GM12874 (cell line): ENCODE measurements at regions not wholly inside any gene's neighbourhood (a gene's known extent, or its start where the extent isn't known, plus 50 kb on each side); places are given as distances from the start of the nearest gene placed in this dataset.

Experiments used
- CTCF ChIP-seq: IDR thresholded peaks from 2 replicates; pipeline ENCODE4 v1.5.1; 2011; ENCODE audit warnings: low read depth, mild to moderate bottlenecking, control low read depth, low read length, moderate library complexity; ENCODE audit not compliant: insufficient read depth

DNA sequence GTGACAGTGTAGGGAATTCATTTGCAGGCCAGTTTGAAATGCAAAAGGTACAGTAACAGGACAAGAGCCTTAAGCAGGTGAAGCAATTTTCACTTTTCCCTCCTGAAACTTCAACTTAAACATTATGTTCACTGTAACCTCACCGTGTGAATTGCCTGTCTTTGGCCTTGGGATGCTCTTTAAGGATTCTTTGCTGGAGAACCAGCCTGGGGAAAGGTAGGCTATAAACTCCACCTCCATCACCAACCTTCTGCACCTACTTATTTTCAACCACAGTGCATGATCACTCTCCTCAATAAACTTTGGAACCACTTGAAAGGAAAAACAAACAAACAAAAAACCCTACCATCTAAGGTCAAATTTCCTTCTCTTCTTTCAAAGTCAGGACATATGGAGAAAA is 300.5 kb downstream of the TLE1 start:
- TF ChIP-seq CTCF: no peak

DNA sequence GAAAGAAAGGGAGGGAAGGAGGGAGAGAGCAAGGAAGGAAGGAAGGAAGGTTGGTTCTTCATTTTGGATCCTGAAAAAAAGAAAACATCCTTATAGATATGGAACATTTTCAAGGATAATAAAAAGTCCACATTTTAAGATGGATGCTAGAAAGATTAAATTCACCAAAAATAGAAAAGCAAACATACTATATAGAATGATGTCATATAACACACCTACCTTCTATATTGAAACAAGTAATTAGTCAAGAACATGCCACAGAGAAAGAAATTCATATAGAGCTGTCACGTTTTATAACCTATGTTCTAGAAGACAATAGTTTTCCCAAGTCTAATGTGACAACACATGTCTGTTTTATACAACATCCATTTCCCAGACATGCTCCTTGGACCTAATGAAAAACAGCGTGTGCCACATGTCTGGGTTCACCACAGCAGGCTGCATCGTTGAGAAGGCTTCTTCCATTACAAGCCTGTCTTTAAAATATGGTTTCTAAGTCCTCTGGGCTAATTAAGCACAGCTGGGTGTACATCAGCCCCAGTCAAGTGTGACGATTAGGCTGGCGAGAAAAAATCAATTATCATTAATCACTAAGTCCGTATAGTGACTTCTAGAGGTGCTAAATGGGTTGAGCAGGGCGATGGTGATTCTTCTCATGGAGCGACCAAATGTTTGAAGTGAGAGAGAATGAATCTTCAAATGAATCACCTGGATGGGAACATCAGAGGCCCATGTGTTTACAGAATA is 301.8 kb downstream of the TLE1 start:
- TF ChIP-seq CTCF: no peak

- TF ChIP-seq CTCF: no peak
Observed at GRCh38 chr9:81384911-81385310, 304.4 kb downstream of the TLE1 start.

- TF ChIP-seq CTCF: no peak
Observed at GRCh38 chr9:81382281-81382680, 307.1 kb downstream of the TLE1 start.

- no peak for TF ChIP-seq CTCF
Observed at GRCh38 chr9:81381694-81382093, 307.7 kb downstream of the TLE1 start.

- no peak for TF ChIP-seq CTCF
Observed at GRCh38 chr9:81380504-81381359, 308.6 kb downstream of the TLE1 start.

GRCh38 chr9:81379655-81380054 is 309.7 kb downstream of the TLE1 start:
- no peak for TF ChIP-seq CTCF
